ENCODE measurements at regions not wholly inside any gene's neighbourhood (a gene's known extent, or its start where the extent isn't known, plus 50 kb on each side); places are given as distances from the start of the nearest gene placed in this dataset.

- TF ChIP-seq CTCF (IDR thresholded peaks at IDR 0.05; ENCODE audit: partially characterized antibody, unreplicated experiment), result no peak
- H3K4me3 Mint-ChIP-seq (ENCODE audit: unreplicated experiment), result no peak overlapping the region
- DNase-seq, result no peak
- H3K9me3 Mint-ChIP-seq (ENCODE audit: unreplicated experiment), result peaks cover 2% of the 10 kb centered on the region
- H3K4me1 Mint-ChIP-seq (ENCODE audit: low read depth, unreplicated experiment), result no peaks in the 10 kb centered on the region
- H3K27ac Mint-ChIP-seq (ENCODE audit: unreplicated experiment), result no peak overlapping the region
- H3K36me3 Mint-ChIP-seq (ENCODE audit: unreplicated experiment), result no peaks in the 10 kb centered on the region
- H3K27me3 Mint-ChIP-seq (ENCODE audit: unreplicated experiment), result peaks cover 3% of the 10 kb centered on the region
Observed at GRCh38 chr9:90016272-90016671, 411.5 kb downstream of the GADD45G start.

- DNase-seq, result no peak
- H3K4me3 Mint-ChIP-seq (ENCODE audit: unreplicated experiment), result no peak overlapping the region
- H3K9me3 Mint-ChIP-seq (ENCODE audit: unreplicated experiment), result peaks cover 4% of the 10 kb centered on the region
- no peak overlapping the region for H3K27ac Mint-ChIP-seq (ENCODE audit: unreplicated experiment)
- peaks cover 3% of the 10 kb centered on the region for H3K27me3 Mint-ChIP-seq (ENCODE audit: unreplicated experiment)
- no peaks in the 10 kb centered on the region for H3K36me3 Mint-ChIP-seq (ENCODE audit: unreplicated experiment)
- TF ChIP-seq CTCF (IDR thresholded peaks at IDR 0.05; ENCODE audit: partially characterized antibody, unreplicated experiment), result no peak
- no peaks in the 10 kb centered on the region for H3K4me1 Mint-ChIP-seq (ENCODE audit: low read depth, unreplicated experiment)
Observed at GRCh38 chr9:90017679-90018078, 412.9 kb downstream of the GADD45G start.

GRCh38 chr9:90018688-90019087 lies 413.9 kb downstream of the GADD45G start:
- no peak for TF ChIP-seq CTCF (IDR thresholded peaks at IDR 0.05; ENCODE audit: partially characterized antibody, unreplicated experiment)
- Mint-ChIP-seq H3K36me3 (ENCODE audit: unreplicated experiment) (no peaks in the 10 kb centered on the region), H3K4me1 (ENCODE audit: low read depth, unreplicated experiment) (no peaks in the 10 kb centered on the region), H3K9me3 (ENCODE audit: unreplicated experiment) (peaks cover 5% of the 10 kb centered on the region), H3K27me3 (ENCODE audit: unreplicated experiment) (peaks cover 3% of the 10 kb centered on the region), H3K4me3 (ENCODE audit: unreplicated experiment) (no peak overlapping the region), H3K27ac (ENCODE audit: unreplicated experiment) (no peak overlapping the region)
- DNase-seq, result no peak

- Mint-ChIP-seq H3K36me3 (ENCODE audit: unreplicated experiment) (no peaks in the 10 kb centered on the region), H3K4me3 (ENCODE audit: unreplicated experiment) (no peak overlapping the region), H3K27me3 (ENCODE audit: unreplicated experiment) (peaks cover 5% of the 10 kb centered on the region), H3K9me3 (ENCODE audit: unreplicated experiment) (peaks cover 7% of the 10 kb centered on the region), H3K27ac (ENCODE audit: unreplicated experiment) (no peak overlapping the region), H3K4me1 (ENCODE audit: low read depth, unreplicated experiment) (no peaks in the 10 kb centered on the region)
- TF ChIP-seq CTCF (IDR thresholded peaks at IDR 0.05; ENCODE audit: partially characterized antibody, unreplicated experiment), result no peak
- DNase-seq, result no peak
Observed at GRCh38 chr9:90019626-90020025, 414.8 kb downstream of the GADD45G start.

- H3K27me3 Mint-ChIP-seq (ENCODE audit: unreplicated experiment), result peaks cover 5% of the 10 kb centered on the region
- DNase-seq, result no peak
- H3K4me3 Mint-ChIP-seq (ENCODE audit: unreplicated experiment), result no peak overlapping the region
- H3K36me3 Mint-ChIP-seq (ENCODE audit: unreplicated experiment), result no peaks in the 10 kb centered on the region
- no peak for TF ChIP-seq CTCF (IDR thresholded peaks at IDR 0.05; ENCODE audit: partially characterized antibody, unreplicated experiment)
- H3K9me3 Mint-ChIP-seq (ENCODE audit: unreplicated experiment), result peaks cover 9% of the 10 kb centered on the region
- H3K27ac Mint-ChIP-seq (ENCODE audit: unreplicated experiment), result no peak overlapping the region
- no peaks in the 10 kb centered on the region for H3K4me1 Mint-ChIP-seq (ENCODE audit: low read depth, unreplicated experiment)
Observed at GRCh38 chr9:90020276-90020871, 415.6 kb downstream of the GADD45G start.

Measured in glutamatergic neuron (in vitro differentiated cells).